Left renal cortex interstitium (tissue), 4 donors: ENCODE measurements at regions not wholly inside any gene's neighbourhood (a gene's known extent, or its start where the extent isn't known, plus 50 kb on each side); places are given as distances from the start of the nearest gene placed in this dataset.

ENCODE experiments used
- DNase-seq, 4 donors: peaks; one replicate each; pipeline ENCODE4 v3.0.0-alpha.2; 2013; ENCODE audit warnings: low read depth in 4 of 4, low spot score in 2 of 4, missing footprints in 1 of 4

DNA sequence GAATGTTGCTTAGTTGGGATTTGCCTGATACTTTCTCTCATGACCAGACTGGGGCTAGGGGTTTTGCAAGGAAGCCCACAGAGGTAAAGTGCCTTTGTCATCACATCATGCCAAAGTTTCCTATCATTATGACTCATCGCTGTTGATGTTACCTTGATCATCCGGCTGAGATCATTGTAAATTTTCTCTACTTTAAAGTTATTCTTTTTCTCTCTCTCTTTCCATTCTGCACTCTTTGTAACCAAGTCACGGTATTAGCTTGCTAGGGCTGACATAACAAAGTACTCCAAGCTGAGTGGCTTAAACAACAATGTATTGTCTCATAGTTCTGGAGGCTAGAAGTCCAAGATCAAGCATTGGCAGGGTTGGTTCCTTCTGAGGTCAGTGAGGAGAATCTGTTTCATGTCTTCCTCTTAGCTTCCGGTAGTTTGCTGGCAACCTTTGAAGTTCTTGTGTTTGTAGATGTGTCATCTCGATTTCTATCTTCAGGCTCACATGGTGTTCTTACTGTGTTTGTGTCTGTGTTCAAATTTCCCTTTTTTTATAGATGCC is 113.0 kb downstream of the DTHD1 start:
- no peak for DNase-seq

DNA sequence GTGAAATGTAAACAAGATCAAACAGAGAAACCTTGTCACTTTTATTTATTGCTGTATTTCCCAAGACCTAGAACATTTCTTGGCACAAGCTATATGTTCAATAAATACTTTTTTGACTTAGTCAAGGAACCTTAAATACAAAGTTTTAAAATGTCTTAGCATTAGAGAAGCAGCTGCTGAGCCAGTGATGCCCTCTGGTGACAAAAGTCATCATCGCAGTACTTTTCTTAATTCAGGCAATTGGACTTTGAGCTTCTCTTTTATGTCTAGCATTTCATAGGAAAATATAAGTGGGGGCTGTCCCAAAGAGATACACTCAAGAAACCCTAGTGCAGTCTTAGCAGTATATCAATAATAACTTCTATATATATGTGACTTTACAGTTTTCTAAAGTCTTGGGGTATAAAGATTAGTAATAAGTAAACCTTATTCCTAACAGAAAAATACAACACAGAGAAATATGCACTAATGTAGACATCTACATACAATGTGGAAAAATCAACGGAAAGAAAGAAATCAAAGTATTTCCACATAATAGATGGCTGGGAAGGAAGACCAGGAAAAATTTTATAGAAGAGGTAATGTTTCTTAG is 118.4 kb downstream of the DTHD1 start:
- peak in 1 of 4 donors; percentile 8 for DNase-seq

DNA sequence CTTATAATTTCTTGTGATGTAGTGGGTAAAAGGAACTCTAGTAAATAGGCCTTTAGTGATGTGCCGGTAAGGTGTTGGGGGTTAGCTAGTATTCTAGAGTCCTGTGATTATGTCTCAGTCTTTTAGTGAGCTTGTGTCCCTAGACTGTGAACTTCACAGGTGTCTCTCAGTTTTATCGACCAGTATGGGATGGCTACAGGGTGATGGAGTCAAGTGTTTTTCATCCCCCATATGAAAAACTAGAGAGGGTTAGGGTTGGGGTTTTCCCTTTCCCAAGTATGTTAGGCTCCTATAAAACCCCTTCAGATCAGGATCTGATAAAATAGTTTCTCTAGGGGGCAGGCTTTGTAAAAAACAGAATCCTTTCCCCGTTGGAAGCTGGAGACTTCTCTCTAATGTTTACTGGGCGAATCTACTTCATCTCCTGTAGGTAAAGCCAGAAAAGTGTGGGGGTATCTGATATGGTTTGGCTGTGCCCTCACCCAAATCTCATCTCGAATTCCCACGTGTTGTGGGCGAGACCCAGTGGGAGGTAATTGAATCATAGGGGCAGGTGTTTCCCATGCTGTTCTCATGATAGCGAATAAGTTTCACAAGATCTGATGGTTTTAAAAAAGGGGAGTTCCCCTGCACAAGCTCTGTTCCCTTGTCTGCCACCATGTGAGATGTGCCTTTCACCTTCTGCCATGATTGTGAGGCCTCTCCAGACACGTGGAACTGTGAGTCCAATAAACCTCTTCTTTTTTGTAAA is 120.8 kb downstream of the DTHD1 start:
- DNase-seq: no peak

DNA sequence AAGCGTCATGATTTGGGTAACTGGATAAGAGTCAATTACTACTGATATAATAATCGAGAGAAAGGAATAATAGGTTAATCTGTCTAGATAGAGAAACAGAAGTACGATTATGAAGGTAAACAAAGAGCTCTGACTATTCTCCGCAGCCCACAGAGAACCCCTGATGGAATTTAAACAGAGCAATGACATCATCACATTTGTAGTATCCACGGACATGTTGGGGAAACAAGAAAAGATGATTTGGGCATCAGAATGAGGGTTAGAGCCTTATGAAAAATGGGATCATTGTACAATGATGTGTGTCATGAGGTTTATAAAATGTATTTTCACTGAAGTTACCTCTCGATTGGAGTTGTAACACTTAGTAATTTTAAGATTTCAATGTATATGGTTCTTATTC is 129.9 kb downstream of the DTHD1 start:
- DNase-seq: no peak

DNA sequence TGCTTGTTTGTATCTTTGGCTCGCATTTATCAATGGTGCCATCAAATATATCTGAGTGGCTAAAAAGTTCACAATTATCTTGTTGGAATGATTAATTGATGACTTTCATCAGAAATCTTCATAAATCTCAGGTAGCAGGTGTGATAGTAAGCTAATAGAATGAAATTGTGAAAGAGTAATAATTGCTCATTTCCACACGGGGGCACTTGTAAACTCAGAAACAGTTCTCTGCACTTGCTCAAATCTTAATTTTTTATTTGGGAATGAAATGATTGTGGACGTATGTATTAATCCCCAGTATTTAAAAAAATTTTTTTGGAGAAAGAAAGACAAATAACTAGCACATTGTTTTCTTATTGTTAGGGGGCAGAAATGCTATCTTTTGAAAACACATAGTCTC is 132.8 kb downstream of the DTHD1 start:
- no peak for DNase-seq

DNA sequence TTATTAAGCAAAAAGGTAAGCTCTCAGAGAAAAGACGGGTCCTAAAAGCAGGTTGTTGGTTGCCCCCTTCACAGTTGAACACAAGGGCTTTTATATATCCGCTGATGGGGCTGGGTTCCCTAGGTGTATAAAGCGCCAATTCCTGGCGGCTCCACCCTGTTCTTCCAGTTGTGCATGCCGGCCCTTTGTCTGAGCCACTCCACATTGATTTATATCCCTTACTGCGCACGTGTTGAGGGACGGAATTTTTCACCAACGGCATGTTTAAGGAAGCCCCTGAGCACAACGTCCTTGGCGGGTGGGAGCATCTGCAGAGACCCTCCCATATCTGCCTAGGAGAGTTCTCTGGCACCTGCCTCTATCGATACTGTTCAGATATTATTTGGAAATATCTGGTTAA is 135.7 kb downstream of the DTHD1 start:
- DNase-seq: no peak

DNA sequence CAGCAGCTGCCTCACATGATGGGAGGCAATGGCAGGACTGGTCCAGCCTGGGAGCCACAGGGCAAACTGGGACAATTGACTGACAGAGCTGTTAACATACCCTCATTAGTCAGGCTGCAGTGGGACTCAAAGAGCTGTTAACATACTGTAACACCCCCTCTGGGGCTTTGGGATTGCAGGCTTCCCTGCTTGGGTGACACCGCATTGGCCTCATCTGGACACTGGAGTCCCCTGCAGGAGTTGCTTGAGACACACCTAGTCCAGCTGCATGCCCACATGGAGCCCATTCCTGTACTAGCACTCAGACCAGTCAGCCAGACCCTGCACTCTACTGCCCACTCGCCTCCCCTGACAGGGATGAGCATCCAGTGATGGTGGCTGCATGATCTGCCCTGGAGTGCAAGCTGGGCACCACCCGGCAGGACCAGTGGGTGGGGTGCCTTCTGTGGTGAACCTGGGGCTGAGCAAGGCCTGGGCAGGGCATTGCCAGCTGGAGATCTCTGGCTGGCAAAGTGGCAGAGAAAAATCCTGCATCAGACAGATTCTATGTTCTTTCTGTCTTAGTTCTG is 138.8 kb downstream of the DTHD1 start:
- DNase-seq: no peak

DNA sequence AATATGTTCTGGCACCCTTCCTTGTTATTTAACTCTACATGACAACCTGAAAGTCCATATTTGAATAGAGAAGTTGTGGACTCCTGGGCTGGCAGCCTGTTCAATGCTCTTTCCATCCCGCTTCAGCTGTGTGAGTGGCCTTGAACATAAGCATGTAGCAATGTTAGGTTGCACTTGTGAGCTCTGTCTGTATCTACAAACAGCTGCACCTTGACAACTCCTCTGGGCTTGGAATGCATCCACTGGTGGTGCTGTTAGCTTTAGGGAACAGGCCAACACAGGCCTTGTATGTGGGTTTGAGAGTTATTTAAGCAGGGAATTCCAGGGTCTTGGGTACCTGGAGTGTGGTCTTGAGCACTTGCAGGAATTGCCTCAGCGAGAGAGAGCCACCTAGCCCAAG is 141.2 kb downstream of the DTHD1 start:
- no peak for DNase-seq

DNA sequence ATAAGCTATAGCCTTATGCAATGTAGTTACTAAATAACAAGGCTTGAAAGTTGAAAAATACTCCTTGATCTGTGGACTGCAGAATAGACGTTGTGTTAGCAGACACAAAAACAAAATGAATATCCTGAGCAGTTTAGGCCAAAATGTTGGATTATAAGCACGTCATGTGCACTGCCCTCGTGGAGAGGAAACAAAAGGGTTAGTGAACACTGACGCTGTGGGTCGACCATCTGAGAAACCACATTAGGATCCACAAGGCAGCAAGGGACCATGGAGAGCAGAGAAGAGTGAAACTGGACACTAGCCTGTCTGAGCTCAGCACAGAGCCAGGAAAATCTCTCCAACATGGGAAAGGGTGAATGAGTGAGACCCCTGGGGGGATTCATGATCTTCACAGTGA is 145.3 kb downstream of the DTHD1 start:
- no peak for DNase-seq

DNA sequence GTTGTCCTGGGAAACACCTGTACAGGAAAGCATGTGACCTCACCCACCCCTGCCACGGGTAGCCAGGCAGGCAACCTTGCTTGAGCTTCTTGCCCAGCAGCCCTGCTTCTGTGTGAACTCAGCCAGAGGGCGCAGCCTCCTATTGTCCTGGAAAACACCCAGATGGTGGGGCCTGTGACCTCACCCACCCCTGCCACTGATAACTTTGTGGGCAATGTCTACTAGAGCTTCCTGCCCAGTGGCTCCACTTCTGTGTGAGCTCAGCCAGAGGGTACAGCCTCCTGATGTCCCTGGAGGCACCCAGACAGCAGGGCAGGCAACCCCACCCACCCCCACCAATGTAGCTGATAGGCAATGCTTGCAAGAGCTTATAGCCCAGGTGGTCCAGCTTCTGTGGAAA is 146.3 kb downstream of the DTHD1 start:
- DNase-seq: no peak

DNA sequence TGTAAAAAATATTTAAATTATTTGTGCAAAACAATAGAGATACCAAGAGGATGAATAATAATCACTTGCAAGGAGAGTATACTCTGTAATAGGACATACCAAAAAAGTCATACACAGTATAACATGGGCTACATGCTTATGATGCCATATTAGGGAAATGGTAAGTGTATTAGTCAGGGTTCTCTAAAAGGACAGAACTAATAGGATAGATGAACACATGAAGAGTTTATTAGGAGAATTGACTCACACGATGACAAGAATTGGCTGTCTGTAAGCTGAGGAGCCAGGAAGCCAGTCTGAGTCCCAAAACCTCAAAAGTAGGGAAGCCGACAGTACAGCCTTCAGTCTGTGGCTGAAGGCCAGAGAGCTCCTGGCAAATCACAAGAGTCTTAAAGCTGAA is 151.2 kb downstream of the DTHD1 start:
- no peak for DNase-seq

DNA sequence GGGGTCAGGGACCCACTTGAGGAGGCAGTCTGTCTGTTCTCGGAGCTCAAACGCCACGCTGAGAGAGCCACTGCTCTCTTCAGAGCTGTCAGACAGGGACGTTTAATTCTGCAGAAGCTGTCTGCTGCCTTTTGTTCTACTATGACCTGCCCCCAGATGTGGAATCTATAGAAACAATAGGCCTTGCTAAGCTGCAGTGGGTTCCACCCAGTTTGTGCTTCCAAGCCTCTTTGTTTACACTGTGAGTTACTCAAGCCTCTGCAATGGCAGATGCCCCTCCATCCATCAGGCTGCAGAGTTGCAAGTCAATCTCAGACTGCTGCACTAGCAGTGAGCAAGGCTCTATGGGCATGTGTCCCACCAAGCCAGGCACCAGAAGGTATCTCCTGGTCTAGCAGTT is 158.1 kb downstream of the DTHD1 start:
- no peak for DNase-seq

DNA sequence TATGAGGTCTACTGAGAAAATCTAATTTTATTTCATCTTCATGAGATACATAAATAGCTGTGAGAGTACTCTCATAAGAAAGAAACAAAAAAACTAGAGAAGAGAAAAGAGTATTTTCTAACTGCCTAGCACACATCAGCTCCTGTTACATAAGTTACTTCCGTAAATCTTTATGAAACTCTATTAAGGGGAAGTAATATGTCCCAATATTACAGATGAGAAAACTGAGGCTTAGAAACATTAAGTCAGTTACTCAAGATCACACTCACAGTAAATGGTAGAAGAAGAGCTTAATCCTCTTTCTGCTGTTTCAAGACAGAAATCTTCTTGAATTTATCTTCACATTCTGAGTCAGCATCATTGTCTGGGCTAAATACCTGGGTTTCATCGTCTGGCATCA is 164.1 kb downstream of the DTHD1 start:
- no peak for DNase-seq

DNA sequence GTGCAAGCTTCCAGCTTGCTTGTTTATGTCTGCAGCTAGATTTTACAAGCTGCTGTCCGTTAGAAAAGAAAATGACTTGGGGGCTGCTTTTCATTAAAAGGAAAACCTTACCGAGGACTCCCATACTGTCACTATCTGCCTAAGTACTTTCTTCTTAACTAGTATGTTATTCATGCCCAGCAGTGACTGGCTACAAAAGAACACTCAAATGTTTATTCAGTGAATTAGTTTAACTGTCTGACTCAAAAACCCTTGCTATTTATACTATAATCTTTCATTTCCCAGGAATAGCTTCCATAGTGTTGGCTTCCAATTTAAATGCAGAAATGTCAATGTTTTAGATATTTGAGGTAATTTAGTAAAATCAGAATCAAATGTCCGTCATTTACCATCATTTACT is 164.9 kb downstream of the DTHD1 start:
- DNase-seq: no peak

DNA sequence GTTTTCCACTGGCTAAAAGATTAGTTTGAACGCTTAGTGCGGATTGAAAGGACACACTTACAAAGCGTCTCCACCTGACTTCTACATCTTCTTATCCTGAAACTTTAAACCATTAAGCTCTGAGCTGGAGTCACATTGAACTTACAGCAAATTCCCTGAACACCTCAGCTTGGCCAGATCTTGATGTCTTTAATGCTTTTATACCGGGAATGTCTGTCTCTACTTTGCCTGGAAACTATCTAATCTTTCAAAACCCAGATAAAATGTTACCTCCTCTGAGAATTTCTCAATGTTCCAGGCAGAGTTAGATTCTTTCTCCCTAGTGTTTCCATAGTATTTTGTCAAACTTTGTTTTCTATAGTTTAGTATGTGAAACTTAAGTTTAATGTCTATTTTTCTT is 179.9 kb downstream of the DTHD1 start:
- no peak for DNase-seq

DNA sequence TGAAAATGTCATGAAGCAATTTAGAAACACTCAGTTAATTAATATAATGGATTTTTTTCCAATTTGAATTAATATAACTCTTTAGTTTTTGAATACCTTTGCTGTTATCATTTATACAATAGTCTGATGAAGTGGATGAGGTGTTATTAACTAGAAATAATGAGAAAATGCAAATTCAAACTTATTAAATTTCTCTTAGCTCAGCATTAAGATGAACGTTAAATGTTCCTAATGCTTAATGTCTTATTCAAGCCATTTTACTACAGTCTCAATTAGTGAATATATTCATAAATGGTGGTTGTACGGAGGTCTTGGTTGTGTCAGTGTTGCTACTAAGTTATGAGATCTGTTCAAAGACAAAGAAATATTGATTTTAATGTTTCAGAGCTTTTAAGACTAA is 186.3 kb downstream of the DTHD1 start:
- DNase-seq: no peak

DNA sequence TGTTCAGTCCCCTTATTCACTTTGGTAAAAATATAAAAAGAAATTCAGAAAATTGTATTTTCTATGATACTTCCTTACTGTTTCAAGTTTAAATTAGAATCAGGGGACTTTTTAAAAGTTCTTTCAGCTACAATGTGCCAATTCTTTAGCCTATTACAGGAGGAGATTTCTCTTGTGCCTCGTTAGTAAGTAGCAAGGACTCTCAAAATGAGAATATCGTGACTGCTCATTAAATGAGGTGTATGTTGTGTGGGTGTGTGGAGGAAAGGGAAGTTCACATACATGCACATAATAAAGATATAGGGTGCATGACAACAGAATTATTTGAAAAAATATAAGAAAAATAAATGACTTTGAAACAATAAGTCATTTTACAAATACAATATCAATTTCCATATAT is 190.5 kb downstream of the DTHD1 start:
- DNase-seq: no peak

DNA sequence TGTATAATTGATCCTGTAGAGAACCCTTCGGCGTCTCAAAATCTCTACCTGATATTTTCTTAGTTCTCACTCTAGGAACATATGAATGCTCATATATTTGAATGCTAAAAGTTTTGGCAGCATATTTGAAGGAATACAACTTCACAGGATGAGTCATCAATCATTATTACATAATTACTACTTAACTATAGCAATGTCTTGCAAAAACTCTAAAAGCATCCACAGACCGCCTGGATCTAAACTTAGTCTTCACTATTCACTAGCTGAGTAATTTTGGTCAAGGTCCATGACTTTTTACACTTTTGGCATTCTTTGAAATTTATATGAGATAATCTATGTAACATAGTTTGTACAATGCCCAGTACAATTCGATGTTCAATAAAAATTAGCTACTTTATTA is 194.7 kb downstream of the DTHD1 start:
- no peak for DNase-seq

DNA sequence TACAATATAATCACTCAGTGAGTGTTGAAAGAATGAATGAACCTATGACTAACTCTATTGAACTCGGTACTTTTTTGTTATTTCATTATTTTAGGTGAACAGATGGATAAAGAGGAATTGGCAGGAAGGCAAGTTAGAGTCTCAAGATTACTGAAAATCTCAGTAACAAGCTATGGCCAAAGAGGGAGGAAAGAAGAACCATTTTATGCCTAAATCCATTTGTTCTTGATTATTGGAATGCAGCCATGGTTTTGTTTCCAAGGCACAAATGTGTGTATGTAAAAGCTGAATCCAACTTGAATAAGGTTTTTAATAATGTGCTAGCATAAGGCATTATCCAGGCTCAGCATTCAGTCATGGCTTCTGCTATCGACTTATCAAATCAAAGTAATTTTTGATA is 196.4 kb downstream of the DTHD1 start:
- no peak for DNase-seq

DNA sequence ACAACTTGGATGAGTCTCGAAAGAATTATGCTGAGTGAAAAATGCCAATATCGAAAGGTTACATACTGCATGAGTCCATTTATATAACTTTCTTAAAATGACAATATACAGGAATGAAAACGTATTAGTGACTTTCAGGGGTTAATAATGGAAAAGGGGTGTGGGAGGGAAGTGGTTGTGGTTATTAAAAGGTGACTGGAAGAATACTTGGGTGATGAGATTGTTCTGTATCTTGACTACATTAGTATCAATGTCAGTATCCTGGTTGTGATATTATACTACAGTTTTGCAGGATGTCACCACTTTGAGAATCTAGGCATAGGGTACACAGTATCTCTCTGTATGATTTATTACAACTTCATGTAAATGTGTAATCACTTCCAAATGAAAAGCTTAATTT is 204.5 kb downstream of the DTHD1 start:
- no peak for DNase-seq

DNA sequence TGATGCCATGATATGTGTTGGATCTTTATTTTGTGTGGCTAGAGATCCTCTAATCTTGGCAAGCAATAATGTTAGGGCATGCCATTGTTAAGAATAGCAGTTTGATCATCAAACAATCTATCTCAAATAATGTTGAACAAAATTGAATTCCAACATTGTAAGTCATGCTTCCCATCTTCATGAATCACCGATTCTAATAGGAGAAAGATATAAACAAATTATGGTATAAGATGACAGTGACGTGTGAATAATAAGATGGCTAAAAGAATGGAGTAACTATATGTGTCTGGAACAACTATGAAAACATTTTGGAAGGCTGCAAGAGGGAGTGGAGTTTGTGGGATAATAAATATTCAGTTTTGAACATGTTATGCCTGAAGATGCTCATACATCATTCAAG is 208.4 kb downstream of the DTHD1 start:
- DNase-seq: no peak

DNA sequence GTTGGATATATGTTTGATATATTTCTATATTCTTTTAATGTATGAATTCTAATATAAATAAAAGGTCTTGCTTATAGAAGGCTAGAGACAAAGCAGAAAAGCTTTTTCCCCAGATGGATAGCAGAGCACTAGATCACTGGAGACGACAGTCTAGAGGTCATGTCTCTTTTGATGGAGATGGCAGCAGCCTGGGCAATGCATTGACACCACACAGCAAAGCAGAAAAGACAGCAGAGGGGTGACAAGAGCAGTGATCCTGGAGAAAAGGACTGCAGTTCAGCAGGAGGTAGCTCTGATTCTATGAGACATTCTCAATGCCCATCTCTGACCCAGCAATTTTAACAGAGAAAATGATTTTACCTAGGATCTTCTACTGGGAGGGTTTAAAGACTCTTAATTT is 210.6 kb downstream of the DTHD1 start:
- no peak for DNase-seq
